ENCODE measurements at regions not wholly inside any gene's neighbourhood (a gene's known extent, or its start where the extent isn't known, plus 50 kb on each side); places are given as distances from the start of the nearest gene placed in this dataset.

DNA sequence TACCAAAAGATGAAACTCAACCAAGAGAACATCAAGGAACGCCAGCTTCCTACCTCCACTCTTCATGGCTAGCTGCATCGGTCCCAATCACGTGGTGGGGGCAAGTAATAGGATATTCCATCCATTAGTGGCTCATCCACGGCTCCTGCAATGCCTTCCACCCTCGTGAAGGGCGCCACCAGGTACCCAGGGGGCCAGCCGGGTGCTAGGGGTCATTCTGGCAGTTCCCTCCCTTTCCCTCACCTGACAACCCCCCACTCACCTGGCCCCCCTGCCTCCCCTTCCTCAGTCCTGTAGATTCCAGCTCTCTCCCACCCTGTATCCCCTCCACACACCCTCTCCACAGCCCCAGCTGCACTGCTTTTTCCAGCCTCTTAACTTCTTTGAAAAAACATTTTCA is 161.9 kb downstream of the URI1 start:
- H4K91ac ChIP-seq (ENCODE audit: insufficient read depth, low read depth, low read length): no peak overlapping the region
- WGBS, 2 experiments (ENCODE audit: extremely low coverage in 2 of 2, insufficient read length in 1 of 2): no CpG with 5 or more reads among the region's 7 CpGs
- ATAC-seq (ENCODE audit: low read depth) (no peak), DNase-seq (no peak)
- ChIA-PET POLR2A (ENCODE audit: unreplicated experiment) (no interaction called here), CTCF (no interaction called here)
- no peak overlapping the region for H4K5ac ChIP-seq (ENCODE audit: low read depth, low read length)
- no peaks in the 10 kb centered on the region for H3K4me1 ChIP-seq (ENCODE audit: control insufficient read depth, insufficient read depth, low read length)
- no peak overlapping the region for H3K23ac ChIP-seq (ENCODE audit: low read depth, low read length)
- no peaks in the 10 kb centered on the region for H3K9me1 ChIP-seq (ENCODE audit: insufficient read depth, low read length)
- no peaks in the 10 kb centered on the region for H3K27me3 ChIP-seq (ENCODE audit: control insufficient read depth, insufficient read depth, low read length)
- peaks cover 11% of the 10 kb centered on the region for H3K9me3 ChIP-seq (ENCODE audit: control insufficient read depth, insufficient read depth, low read length)
- H3K4me2 ChIP-seq (ENCODE audit: low read depth, low read length): no peak overlapping the region
- no peak overlapping the region for H2BK20ac ChIP-seq (ENCODE audit: low read depth, low read length)
- TF ChIP-seq, protein P1, sequence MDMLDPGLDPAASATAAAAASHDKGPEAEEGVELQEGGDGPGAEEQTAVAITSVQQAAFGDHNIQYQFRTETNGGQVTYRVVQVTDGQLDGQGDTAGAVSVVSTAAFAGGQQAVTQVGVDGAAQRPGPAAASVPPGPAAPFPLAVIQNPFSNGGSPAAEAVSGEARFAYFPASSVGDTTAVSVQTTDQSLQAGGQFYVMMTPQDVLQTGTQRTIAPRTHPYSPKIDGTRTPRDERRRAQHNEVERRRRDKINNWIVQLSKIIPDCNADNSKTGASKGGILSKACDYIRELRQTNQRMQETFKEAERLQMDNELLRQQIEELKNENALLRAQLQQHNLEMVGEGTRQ (IDR thresholded peaks at IDR 0.05; ENCODE audit: low read depth, low read length): no peak
- TF ChIP-seq NFE2L2 (IDR thresholded peaks at IDR 0.05; ENCODE audit: low read depth, low read length) (no peak), CHD1 (IDR thresholded peaks at IDR 0.05; ENCODE audit: low read depth, low read length) (no peak), SMC3 (IDR thresholded peaks at IDR 0.05; ENCODE audit: low read depth, low read length) (no peak), RAD21 (IDR thresholded peaks at IDR 0.05; ENCODE audit: low read length) (no peak)
- intact Hi-C loops (cut with micrococcal nuclease) (no loop called here), dilution Hi-C loops (cut with HindIII; ENCODE audit: low sequenced_read_pairs, unreplicated experiment) (no loop called here), in situ Hi-C loops (cut with MboI; ENCODE audit: low sequenced_read_pairs) (no loop called here)
- H2BK15ac ChIP-seq (ENCODE audit: low read depth, low read length): no peak overlapping the region
- no peaks in the 10 kb centered on the region for H3K79me1 ChIP-seq (ENCODE audit: low read depth in 1 of 2, low read length in 2 of 2)
- no peak overlapping the region for H3K14ac ChIP-seq (replicated peaks; ENCODE audit: low read depth, low read length)
- no TSS peak for BruUV-seq (replicated peaks)
- no peak overlapping the region for H2BK5ac ChIP-seq (ENCODE audit: low read depth, low read length, poor library complexity, severe bottlenecking)
- H2AK5ac ChIP-seq (ENCODE audit: low read depth, low read length): no peak overlapping the region
- no peak overlapping the region for H3K9ac ChIP-seq (ENCODE audit: low read depth, low read length)
- no peak overlapping the region for H3K56ac ChIP-seq (ENCODE audit: extremely low read depth, insufficient read depth, low read length)
- H3K36me3 ChIP-seq (ENCODE audit: control insufficient read depth, insufficient read depth, low read length): no peaks in the 10 kb centered on the region
- no peaks in the 10 kb centered on the region for H4K20me1 ChIP-seq (ENCODE audit: insufficient read depth, low read length)
- no peak overlapping the region for H3K27ac ChIP-seq (ENCODE audit: insufficient read depth, low read length)
- H2BK120ac ChIP-seq (ENCODE audit: low read depth, low read length): no peak overlapping the region
- no peak overlapping the region for H3K4ac ChIP-seq (ENCODE audit: low read depth, low read length)
- H2AK9ac ChIP-seq (replicated peaks; ENCODE audit: low read depth, low read length, poor library complexity): no peak overlapping the region
- H3K18ac ChIP-seq (ENCODE audit: low read depth, low read length): no peak overlapping the region
- no peak overlapping the region for H2AFZ ChIP-seq (replicated peaks; ENCODE audit: low read length, poor library complexity)
- H3K4me3 ChIP-seq (ENCODE audit: insufficient read depth, low read depth, low read length): no peak overlapping the region
- no peak overlapping the region for H4K8ac ChIP-seq (ENCODE audit: low read depth in 2 of 2, low read length in 2 of 2)

Measured in IMR-90 (cell line).